ENCODE measurements at regions not wholly inside any gene's neighbourhood (a gene's known extent, or its start where the extent isn't known, plus 50 kb on each side); places are given as distances from the start of the nearest gene placed in this dataset.

GRCh38 chr1:208324005-208324404, 79.8 kb upstream of the PLXNA2 start:
- Histone ChIP-seq H3F3A (ENCODE audit: low read depth) (no peaks in the 10 kb centered on the region), H2AFZ (ENCODE audit: low read length) (no peak overlapping the region)

GRCh38 chr1:208326033-208326432, 81.8 kb upstream of the PLXNA2 start:
- Histone ChIP-seq H3K36me3 (ENCODE audit: insufficient read depth, low read length) (no peaks in the 10 kb centered on the region), H3K27me3 (ENCODE audit: insufficient read depth, low read length, poor library complexity, severe bottlenecking) (no peaks in the 10 kb centered on the region), H4K20me1 (ENCODE audit: insufficient read depth, low read length, poor library complexity, severe bottlenecking) (no peaks in the 10 kb centered on the region), H3K4me3 (ENCODE audit: low read length, poor library complexity, severe bottlenecking) (no peak overlapping the region), H3K79me2 (ENCODE audit: insufficient read depth, low read length) (no peaks in the 10 kb centered on the region), H3K4me1 (ENCODE audit: insufficient read depth, low read length, poor library complexity, severe bottlenecking) (peaks cover 4% of the 10 kb centered on the region), H3F3A (ENCODE audit: low read depth) (no peaks in the 10 kb centered on the region), H3K9me3 (ENCODE audit: insufficient read depth, low read depth, low read length) (no peaks in the 10 kb centered on the region), H3K9ac (ENCODE audit: low read depth, low read length, poor library complexity, severe bottlenecking) (no peak overlapping the region), H3K4me2 (ENCODE audit: low read depth, low read length, poor library complexity, severe bottlenecking) (no peak overlapping the region), H3K9me2 (replicated peaks; ENCODE audit: low read depth, low read length) (no peaks in the 10 kb centered on the region), H2AFZ (ENCODE audit: low read length) (no peak overlapping the region)
- TF ChIP-seq EZH2phosphoT487 (IDR thresholded peaks at IDR 0.05; ENCODE audit: borderline replicate concordance) = no peak
- TF ChIP-seq, protein P1, sequence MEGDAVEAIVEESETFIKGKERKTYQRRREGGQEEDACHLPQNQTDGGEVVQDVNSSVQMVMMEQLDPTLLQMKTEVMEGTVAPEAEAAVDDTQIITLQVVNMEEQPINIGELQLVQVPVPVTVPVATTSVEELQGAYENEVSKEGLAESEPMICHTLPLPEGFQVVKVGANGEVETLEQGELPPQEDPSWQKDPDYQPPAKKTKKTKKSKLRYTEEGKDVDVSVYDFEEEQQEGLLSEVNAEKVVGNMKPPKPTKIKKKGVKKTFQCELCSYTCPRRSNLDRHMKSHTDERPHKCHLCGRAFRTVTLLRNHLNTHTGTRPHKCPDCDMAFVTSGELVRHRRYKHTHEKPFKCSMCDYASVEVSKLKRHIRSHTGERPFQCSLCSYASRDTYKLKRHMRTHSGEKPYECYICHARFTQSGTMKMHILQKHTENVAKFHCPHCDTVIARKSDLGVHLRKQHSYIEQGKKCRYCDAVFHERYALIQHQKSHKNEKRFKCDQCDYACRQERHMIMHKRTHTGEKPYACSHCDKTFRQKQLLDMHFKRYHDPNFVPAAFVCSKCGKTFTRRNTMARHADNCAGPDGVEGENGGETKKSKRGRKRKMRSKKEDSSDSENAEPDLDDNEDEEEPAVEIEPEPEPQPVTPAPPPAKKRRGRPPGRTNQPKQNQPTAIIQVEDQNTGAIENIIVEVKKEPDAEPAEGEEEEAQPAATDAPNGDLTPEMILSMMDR (conservative IDR thresholded peaks at IDR 0.05; ENCODE audit: low read length) = no peak

More at GRCh38 chr1:208324005-208324404, 79.8 kb upstream of the PLXNA2 start:
- Histone ChIP-seq H3K36me3 (ENCODE audit: insufficient read depth, low read length) (no peaks in the 10 kb centered on the region), H3K4me2 (ENCODE audit: low read depth, low read length, poor library complexity, severe bottlenecking) (no peak overlapping the region), H3K4me1 (ENCODE audit: insufficient read depth, low read length, poor library complexity, severe bottlenecking) (no peaks in the 10 kb centered on the region), H3K4me3 (ENCODE audit: low read length, poor library complexity, severe bottlenecking) (no peak overlapping the region), H3K9ac (ENCODE audit: low read depth, low read length, poor library complexity, severe bottlenecking) (no peak overlapping the region), H3K9me2 (replicated peaks; ENCODE audit: low read depth, low read length) (no peaks in the 10 kb centered on the region), H4K20me1 (ENCODE audit: insufficient read depth, low read length, poor library complexity, severe bottlenecking) (no peaks in the 10 kb centered on the region), H3K79me2 (ENCODE audit: insufficient read depth, low read length) (no peaks in the 10 kb centered on the region), H3K27me3 (ENCODE audit: insufficient read depth, low read length, poor library complexity, severe bottlenecking) (no peaks in the 10 kb centered on the region), H3K9me3 (ENCODE audit: insufficient read depth, low read depth, low read length) (no peaks in the 10 kb centered on the region)
- TF ChIP-seq, protein P1 (conservative IDR thresholded peaks at IDR 0.05; ENCODE audit: low read length) = no peak
- no peak for TF ChIP-seq EZH2phosphoT487 (IDR thresholded peaks at IDR 0.05; ENCODE audit: borderline replicate concordance)

DNA sequence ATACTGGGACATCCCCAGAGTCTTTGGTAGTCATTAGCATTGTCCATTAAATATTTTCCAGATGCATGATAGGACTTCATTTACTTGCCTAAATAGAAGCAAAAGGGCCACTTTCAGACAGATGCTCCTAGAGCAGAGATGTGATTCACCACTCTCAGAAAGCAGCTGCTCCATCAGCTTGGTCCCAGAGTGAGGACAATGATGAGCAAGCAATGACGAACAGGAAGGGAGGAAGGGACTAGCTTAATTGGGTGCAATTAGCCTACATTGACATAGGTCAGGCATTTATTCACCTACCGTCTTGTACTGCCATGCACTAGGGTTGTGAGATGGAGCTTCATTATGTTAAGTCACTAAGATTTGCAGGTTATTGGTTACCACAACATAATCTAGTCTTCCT, 85.1 kb upstream of the PLXNA2 start:
- H3F3A ChIP-seq (ENCODE audit: low read depth) = no peaks in the 10 kb centered on the region
- no peak overlapping the region for H2AFZ ChIP-seq (ENCODE audit: low read length)
- H3K4me1 ChIP-seq (ENCODE audit: insufficient read depth, low read length, poor library complexity, severe bottlenecking) = peaks cover 4% of the 10 kb centered on the region
- H3K79me2 ChIP-seq (ENCODE audit: insufficient read depth, low read length) = no peaks in the 10 kb centered on the region
- H3K9me3 ChIP-seq (ENCODE audit: insufficient read depth, low read depth, low read length) = no peaks in the 10 kb centered on the region
- H4K20me1 ChIP-seq (ENCODE audit: insufficient read depth, low read length, poor library complexity, severe bottlenecking) = no peaks in the 10 kb centered on the region
- no peak overlapping the region for H3K9ac ChIP-seq (ENCODE audit: low read depth, low read length, poor library complexity, severe bottlenecking)
- H3K27me3 ChIP-seq (ENCODE audit: insufficient read depth, low read length, poor library complexity, severe bottlenecking) = no peaks in the 10 kb centered on the region
- TF ChIP-seq EZH2phosphoT487 (IDR thresholded peaks at IDR 0.05; ENCODE audit: borderline replicate concordance) = no peak
- TF ChIP-seq, protein P1 (conservative IDR thresholded peaks at IDR 0.05; ENCODE audit: low read length) = no peak
- H3K4me3 ChIP-seq (ENCODE audit: low read length, poor library complexity, severe bottlenecking) = no peak overlapping the region
- H3K4me2 ChIP-seq (ENCODE audit: low read depth, low read length, poor library complexity, severe bottlenecking) = no peak overlapping the region
- no peaks in the 10 kb centered on the region for H3K36me3 ChIP-seq (ENCODE audit: insufficient read depth, low read length)
- no peaks in the 10 kb centered on the region for H3K9me2 ChIP-seq (replicated peaks; ENCODE audit: low read depth, low read length)

All from Loucy (cell line).